HG02973 (cell line): ENCODE measurements at regions not wholly inside any gene's neighbourhood (a gene's known extent, or its start where the extent isn't known, plus 50 kb on each side); places are given as distances from the start of the nearest gene placed in this dataset.
"Not testable (repeated sequence)": the region's sequence is repeated elsewhere in the genome, so short reads cannot be mapped to it uniquely, and the experiment has no call there.

Source experiments
- ATAC-seq: cut with Tn5 transposase; IDR thresholded peaks from one replicate; pipeline ENCODE4 v1.9.1; 2021; ENCODE audit warnings: moderate library complexity; ENCODE audit not compliant: unreplicated experiment

DNA sequence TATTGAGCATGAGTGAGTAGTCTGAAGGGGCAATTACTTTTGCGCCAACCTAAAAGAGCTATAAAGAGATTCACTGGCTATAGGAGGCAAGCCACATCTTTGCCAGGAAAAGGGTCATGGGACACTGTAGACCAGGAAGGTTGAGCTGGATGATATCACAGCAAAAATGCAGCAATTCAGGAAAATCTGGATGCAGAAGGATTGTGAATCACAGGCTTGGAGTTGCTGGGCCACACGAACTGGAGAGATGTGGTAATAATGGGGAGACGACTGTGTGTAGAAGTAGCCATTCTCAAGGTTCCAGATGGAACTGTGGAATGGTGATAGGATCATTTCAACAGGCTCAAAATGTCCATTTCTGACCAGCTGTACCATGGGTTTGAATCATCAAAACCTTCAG lies 151.4 kb upstream of the DAAM1 start:
- no peak for ATAC-seq

- ATAC-seq, result no peak
Measured at GRCh38 chr14:59037620-59038019, 150.8 kb upstream of the DAAM1 start.

GRCh38 chr14:59038746-59039145 lies 149.7 kb upstream of the DAAM1 start:
- ATAC-seq, result no peak

DNA sequence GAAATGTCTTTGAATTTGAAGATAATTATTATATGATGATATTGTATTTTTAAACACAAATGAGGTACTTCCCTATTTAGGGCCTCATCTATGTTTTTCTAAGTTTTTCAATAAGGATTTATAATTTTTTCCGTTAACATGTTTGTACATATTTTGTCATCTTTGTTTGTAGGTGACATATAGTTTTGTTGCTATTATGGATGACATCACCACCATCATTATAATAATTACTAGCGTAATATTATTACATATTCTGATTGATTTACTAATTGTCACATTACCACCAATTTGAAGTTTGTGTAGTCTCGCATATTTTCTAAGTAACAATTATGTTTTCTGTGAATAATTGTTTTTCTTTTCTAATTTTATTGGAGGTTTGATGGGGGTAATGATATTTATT lies 147.2 kb upstream of the DAAM1 start:
- ATAC-seq, result no peak

- ATAC-seq, result no peak
Measured at GRCh38 chr14:59044707-59045106, 143.8 kb upstream of the DAAM1 start.

- ATAC-seq, result no peak
Measured at GRCh38 chr14:59046746-59047145, 141.7 kb upstream of the DAAM1 start.

DNA sequence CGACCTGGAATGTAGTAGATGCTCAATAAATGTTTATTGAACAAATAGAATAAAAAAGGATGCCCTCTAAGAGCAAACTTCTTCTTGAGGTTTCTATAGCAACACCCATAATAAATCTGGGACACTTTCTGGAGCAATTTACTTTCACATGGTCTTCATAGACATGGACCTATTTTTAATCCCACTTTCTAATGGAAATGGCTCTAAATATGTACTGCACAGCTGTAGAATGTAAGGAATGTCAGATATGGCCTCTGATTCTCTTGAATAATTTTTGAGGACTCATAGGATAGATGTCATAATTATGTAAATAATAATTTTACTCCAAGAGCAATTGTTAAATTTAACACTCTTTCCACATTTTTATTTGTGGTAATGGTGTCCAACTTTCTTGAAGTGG lies 133.5 kb upstream of the DAAM1 start:
- no peak for ATAC-seq

GRCh38 chr14:59055439-59056045 lies 132.9 kb upstream of the DAAM1 start:
- peak; percentile 74 for ATAC-seq

- ATAC-seq, result no peak
Measured at GRCh38 chr14:59057551-59057950, 130.9 kb upstream of the DAAM1 start.

- not testable (repeated sequence) for ATAC-seq
Measured at GRCh38 chr14:59058776-59059175, 129.7 kb upstream of the DAAM1 start.

- no peak for ATAC-seq
Measured at GRCh38 chr14:59060841-59061240, 127.6 kb upstream of the DAAM1 start.

DNA sequence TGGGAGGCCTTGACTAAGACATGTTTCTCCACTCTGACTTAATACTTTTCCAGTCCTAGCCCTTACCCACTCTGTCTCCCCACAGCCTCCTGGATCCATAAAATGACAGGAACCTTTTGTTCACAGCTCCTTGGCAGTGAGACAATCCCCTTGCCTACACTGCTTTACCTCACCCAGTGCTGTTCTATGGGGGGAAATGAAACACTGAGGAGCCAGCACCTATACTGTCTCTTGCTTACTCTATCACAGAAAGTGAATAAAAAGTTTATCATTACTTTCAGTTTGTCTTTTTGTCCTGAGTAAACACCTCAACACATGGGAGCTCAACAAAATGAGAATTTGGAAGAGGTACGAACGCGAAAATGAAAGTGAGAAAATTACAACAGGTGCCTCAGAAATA lies 127.2 kb upstream of the DAAM1 start:
- no peak for ATAC-seq

DNA sequence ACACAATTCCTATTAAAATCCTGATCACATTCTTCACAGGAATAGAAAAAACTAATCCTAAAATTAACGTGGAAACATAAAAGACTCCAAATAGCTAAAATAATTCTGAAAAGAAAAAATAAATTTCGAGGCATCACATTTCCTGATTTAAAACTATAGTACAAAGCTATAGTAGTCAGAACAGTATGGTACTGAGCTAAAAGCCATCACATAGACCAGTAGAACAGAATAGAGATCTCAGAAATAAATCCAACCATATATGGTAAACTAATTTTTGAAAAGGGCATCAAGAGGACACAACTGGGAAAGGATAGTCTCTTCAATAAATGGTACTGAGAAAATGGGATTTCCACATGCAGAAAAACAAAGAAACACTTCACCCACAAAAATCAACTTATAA lies 125.2 kb upstream of the DAAM1 start:
- ATAC-seq, result no peak

- ATAC-seq, result no peak
Measured at GRCh38 chr14:59067127-59067894, 121.2 kb upstream of the DAAM1 start.

- no peak for ATAC-seq
Measured at GRCh38 chr14:59069163-59069854, 119.2 kb upstream of the DAAM1 start.

- no peak for ATAC-seq
Measured at GRCh38 chr14:59075506-59075905, 113.0 kb upstream of the DAAM1 start.

GRCh38 chr14:59081720-59082119 lies 106.7 kb upstream of the DAAM1 start:
- ATAC-seq, result no peak

- ATAC-seq, result no peak
Measured at GRCh38 chr14:59085207-59085739, 103.2 kb upstream of the DAAM1 start.

- ATAC-seq, result no peak
Measured at GRCh38 chr14:59086241-59086882, 102.1 kb upstream of the DAAM1 start.

DNA sequence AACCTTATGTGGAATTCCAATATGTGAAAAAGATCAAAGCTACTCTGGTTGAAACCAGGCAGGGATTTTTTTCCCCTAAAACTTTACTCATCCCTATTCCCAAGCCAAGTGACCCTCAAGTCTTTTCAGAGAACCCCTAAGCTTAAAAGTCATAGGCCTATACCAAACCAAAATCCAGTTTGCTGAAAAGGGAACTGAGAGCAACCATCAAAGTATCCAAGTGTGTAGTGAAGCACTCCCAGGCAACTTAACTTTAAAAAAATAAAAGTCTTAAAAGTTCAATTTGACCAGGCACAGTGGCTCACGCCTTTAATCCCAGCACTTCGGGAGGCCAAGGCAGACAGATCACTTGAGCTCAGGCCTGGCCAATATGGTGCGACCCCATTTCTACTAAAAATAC lies 101.2 kb upstream of the DAAM1 start:
- no peak for ATAC-seq

GRCh38 chr14:59087711-59088110 lies 100.8 kb upstream of the DAAM1 start:
- no peak for ATAC-seq
